ENCODE measurements at regions not wholly inside any gene's neighbourhood (a gene's known extent, or its start where the extent isn't known, plus 50 kb on each side); places are given as distances from the start of the nearest gene placed in this dataset.
"Not testable (repeated sequence)": the region's sequence is repeated elsewhere in the genome, so short reads cannot be mapped to it uniquely, and the experiment has no call there.

DNA sequence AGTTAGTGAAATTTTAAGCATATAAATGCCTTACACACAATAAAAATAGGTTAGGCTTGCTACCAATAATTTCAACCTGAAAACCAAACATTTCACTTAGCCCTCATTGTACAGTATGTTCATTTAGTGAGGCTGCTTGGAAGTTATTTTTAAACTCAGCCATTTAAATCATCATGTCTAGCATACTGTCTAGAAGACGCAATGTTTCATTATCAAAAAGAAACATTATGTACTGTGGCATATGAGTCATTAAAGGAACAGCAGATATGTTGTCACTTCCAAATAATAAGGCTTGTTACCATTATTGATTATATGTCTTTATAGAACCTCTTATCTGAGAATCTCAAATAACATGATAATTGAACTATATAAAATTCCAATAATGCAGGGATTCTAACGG, 304.7 kb downstream of the RMST start:
- DNase-seq (ENCODE audit: extremely low read depth in 1 of 11, low read depth in 9 of 11, low spot score in 4 of 11) = no peak

DNA sequence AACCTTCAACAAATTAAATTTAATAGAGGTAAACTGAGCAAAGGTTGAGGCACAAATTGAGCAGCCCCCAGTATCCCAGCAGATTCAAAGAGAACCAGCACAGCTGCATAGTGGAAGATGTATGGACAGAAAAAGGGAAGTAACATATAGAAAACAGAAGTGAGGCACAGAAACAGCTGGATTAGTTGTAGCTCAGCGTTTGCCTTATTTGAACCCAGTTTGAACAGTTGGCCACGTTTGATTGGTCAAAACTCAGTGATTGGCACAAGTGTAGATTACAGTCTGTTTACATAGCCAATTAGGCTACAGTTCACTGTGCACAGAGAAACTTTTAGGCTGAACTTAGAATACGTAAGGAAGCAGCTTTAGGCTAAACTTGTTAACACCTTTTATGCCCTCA, 315.5 kb downstream of the RMST start:
- DNase-seq (ENCODE audit: extremely low read depth in 1 of 11, low read depth in 9 of 11, low spot score in 4 of 11) = no peak

DNA sequence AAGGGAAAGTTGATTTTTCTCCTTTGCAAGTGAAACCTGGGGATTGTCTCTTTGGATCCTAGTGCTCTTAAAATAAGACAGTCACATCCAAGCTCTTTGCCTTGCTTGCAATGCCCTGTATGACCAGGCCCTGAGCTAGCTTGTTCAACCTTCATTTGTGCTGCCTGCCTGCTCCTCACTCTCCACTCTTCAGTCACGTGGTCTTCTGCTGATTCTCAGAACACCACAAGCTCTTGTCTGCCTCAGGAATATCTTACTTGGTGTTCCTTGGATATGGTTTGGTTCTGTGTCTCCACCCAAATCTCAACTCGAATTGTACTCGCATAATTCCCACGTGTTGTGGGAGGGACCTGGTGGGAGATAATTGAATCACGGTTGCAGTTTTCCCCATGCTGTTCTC, 318.7 kb downstream of the RMST start:
- DNase-seq (ENCODE audit: extremely low read depth in 1 of 11, low read depth in 9 of 11, low spot score in 4 of 11) = no peak

DNA sequence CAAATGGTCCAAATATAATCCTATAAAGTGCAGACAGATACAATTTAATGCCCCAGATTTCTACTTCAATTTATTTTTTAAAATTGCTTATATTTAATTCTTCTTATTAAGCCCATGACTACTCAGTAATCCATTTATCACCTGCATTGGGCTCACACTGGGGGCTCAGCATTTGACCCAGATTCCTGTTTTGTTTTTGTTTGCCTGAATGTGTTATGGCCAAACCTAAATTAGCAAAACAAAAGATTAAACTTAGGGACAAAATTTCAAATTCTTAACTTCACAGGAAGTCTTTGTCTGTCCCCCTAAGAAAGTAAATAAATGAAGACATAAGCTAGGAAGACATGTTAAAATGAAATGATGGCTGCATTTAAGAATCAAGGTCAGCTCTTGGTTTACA, 322.3 kb downstream of the RMST start:
- DNase-seq (ENCODE audit: extremely low read depth in 1 of 11, low read depth in 9 of 11, low spot score in 4 of 11) = no peak

DNA sequence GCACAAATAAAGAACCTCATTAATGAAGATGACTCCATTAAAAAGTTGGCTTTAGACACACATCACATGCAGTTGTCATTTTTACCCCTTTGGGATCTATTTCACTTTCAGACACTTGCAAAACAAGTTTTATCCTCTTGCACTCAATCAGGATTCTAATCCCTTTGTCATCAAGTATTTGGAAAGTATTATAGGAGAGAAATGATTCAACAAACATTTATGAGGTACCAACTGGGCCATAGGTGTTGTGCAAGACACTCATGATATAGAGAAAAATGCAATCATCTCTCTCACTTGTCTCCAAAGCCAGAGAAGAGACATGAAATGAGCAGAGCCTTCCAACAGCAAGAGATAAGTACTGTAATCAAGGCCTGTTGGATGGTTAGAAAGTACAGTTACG, 327.7 kb downstream of the RMST start:
- DNase-seq (ENCODE audit: extremely low read depth in 1 of 11, low read depth in 9 of 11, low spot score in 4 of 11) = no peak

DNA sequence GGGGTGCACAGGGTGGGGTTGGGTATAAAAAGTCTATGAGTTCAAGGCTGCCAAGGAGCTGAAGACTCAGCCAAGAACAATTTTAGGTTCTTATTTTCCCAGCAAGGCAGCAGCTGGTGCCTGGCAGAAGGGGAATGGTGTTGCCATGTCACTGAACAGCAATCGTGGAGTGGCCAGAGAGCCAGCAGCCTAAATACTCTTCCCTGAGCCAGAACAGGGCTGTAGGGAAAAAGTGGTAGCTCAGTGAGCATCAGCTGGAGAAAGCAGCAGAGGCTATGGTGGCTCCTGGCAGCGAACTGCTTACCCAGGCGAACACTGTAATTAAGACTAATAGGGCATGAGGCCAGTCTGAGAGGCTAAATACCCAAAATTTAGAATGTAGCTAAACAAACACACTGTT, 334.9 kb downstream of the RMST start:
- no peak for DNase-seq (ENCODE audit: extremely low read depth in 1 of 11, low read depth in 9 of 11, low spot score in 4 of 11)

DNA sequence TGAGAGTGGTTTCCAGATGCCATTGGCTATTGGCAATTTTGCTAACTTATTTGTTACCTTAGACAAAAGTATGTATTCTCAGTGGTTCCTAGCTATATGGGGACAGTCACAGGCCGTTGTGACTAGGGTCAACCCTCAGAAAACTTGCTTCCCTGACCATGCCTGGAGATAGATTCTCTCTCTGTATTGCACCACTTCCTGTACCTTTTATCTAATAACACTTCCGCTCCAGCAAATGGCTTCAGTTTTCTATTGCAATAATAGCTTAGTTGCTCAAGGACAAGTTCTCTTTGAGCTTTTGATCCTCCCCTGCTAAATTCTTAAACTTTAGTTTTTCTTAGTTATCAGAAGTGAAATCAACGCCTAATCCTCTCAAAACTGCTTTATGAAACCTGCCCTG, 338.0 kb downstream of the RMST start:
- no peak for DNase-seq (ENCODE audit: extremely low read depth in 1 of 11, low read depth in 9 of 11, low spot score in 4 of 11)

DNA sequence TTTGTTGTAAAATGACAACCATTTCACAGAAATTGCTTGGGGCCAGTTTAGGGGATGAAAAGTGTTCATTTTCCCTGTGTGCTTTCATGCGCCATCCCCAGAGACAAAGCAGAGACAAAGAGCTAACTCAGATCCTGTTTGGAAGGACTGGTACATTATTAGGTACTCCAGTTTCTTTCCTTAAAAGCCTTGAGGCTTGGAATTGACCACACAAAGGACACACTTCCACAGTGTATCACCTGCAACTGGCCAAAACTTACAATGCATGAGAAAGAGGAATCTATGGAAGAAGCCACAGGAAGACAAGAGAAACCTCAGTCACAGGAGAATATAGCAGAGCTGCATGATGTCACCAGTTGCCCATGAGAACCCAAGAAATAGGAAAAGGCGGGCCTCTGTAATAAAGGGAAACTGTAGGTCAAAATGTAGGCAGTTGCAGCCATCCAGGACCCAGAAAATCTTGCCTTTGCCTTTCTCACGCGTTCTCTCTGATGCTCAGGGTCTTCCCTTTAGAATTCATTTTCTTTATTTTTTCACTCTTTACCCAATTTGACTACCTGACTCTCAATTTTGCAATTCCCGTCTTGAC, 339.0 kb downstream of the RMST start:
- no peak for DNase-seq (ENCODE audit: extremely low read depth in 1 of 11, low read depth in 9 of 11, low spot score in 4 of 11)

DNA sequence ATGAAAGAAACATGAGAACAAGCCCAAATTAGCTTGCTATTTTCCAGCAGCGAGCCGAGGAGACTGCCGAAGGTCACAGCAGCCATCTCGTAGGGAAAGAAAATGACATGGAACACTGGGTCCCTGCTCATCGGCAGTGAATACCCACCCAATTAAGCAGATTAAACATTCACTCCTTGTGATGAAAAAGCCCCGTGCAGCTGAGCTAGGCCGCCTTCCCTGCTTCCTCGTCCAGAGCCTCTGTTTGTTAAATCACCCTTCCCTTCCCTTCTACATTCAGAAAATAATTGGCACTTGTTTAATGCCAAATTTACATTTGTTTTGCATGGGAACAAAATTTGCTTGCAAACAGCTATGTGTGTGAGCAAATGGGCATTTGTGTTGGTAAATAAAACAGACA, 342.5 kb downstream of the RMST start:
- peak in 4 of 11 donors; percentile 4 to 24 (median 12) for DNase-seq (ENCODE audit: extremely low read depth in 1 of 11, low read depth in 9 of 11, low spot score in 4 of 11)

DNA sequence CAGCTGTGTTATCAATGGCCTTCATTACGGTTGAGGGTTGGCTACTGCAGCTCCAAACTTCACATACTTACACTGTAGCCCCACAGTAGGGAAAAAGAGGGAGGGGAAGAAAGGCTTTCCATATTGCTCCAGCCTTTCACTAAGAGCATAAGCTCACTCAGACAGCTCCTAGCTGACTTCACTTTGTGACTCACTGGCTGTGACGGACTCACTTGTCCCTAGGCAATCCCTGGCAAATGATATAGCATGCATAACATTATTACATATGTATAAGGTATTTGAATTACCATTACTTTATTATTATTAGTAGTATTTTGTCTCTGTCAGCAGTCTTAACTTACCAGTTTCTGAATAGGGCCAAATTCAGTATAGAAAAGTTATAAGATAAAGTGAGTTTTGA, 350.7 kb downstream of the RMST start:
- DNase-seq (ENCODE audit: extremely low read depth in 1 of 11, low read depth in 9 of 11, low spot score in 4 of 11) = no peak

DNA sequence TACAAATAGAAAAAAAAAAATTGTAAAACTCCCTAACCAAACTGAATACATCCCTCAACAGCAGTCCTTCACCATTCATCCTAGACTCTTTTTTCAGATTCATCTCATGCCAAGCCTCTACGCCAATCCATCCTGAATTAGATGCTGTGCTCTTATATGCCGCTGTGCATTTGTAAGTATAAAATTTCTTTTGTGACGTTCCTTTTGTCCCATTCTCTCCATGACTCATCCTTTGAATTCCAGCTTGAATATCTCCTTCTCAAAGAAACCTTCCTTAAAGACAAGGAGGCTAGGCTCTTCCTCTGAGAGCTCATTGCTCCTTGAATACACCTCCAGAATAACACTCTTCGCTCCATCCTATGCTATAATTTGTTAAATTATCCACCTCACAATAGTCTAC, 359.2 kb downstream of the RMST start:
- no peak for DNase-seq (ENCODE audit: extremely low read depth in 1 of 11, low read depth in 9 of 11, low spot score in 4 of 11)

DNA sequence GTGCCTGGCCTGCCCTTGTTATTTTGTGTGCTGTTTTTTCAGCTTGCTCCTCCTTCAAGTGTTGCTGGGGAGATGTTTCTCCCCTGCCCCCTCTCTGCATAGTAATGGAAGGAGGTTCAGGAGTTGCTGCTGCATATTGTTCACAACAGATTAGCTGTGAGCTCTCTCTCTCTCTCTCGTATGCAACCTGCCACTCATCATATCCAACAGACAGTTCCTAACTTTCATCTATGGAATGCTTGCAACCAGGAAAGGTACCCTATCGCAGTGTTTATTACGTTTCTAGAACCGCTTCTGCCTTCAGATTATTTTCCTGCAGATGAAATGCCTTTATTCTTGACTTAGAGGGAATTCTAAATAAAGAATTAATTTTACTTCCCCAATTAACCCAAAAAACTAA, 372.9 kb downstream of the RMST start:
- DNase-seq (ENCODE audit: extremely low read depth in 1 of 11, low read depth in 9 of 11, low spot score in 4 of 11) = no peak

DNA sequence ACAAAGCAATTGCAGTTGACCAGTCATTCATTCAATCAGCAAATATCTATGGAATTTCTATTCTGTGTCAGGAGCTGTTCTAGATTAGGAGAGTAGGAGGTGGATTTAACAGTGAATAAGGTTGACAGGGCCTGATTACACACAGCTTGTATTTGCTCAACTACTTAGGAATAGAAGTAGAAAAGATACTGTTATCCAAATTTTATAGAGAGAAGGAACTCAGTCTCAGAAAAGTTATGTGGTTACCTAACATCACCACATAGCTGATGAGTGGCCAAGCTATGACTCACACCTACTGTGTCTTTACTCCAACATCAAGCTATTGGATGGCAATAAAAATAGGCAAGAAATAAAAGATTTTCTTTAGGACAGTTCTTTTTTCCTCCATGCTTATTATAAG, 374.8 kb downstream of the RMST start:
- no peak for DNase-seq (ENCODE audit: extremely low read depth in 1 of 11, low read depth in 9 of 11, low spot score in 4 of 11)

DNA sequence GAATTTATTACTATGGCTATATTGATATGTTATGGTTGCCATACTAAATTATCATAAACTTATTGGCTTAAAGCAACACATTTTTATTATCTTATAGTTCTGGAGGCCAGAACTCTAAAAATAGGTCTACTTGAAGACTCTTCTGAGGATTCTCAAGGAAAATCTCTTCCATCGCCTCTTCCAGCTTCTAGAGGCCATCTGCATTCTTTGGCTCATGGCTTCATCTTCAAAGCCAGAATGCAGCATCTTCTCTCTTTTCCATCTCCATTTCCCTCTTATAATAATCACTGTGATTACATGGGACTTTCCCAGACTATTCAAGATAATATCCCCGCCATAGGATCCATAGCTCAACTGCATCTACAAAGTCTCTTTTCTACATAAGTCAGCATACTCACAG, 385.4 kb downstream of the RMST start:
- DNase-seq (ENCODE audit: extremely low read depth in 1 of 11, low read depth in 9 of 11, low spot score in 4 of 11) = no peak

DNA sequence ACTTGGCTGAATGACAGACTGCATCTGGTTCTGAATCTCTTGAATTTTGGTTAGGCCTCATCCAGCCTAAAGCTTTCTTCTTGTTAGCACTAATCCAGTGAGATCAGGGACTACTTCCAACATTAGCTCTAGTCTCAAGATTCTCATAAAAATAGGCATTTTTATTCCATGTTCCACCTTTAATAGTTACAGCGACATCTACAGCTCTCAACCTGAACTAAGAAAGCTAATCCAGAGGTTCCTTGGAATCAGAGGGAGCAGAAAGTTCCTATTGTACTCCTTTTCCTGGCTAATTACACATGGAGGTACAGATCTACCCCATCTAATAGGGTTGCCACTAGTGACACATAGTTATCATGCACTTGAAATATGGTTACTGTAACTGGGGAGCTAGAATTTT, 391.9 kb downstream of the RMST start:
- DNase-seq (ENCODE audit: extremely low read depth in 1 of 11, low read depth in 9 of 11, low spot score in 4 of 11) = no peak

DNA sequence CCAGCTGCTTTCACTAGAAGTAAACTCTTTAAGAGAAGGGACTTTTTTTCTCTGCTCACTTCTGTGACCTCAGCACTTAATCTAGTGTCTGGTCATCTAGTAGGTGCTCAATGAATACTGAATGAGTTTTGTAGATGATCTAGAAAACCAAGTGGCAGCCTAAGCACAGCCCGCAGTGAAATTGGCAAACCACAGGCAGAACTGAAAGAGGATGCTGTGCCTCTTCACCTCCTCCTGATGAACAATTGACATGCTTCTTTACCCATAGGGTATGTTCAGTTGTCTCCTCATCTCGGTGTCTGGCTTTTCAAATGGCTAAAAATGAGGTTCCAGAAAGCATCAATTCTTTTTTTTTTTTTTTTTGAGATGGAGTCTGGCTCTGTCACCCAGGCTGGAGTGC, 399.5 kb downstream of the RMST start:
- DNase-seq (ENCODE audit: extremely low read depth in 1 of 11, low read depth in 9 of 11, low spot score in 4 of 11) = no peak

DNA sequence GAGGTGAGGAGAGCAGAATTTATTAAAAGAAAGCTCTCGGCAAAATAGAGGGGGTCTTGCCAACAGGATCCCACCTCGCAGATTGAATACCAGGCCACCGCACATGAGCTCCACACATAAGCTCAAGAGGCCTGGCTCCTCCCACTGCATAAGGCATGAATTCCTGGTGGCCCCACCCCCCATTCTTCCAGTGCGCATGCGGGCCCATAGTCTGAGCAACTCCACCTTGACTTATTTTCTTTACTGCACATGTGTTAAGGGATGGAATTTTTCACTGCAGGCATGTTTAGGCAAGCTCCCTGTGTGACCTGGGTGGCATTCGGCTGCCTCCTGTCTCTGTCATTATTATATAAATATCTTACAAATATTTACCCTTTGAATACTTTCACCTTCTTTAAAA, 412.5 kb downstream of the RMST start:
- DNase-seq (ENCODE audit: extremely low read depth in 1 of 11, low read depth in 9 of 11, low spot score in 4 of 11) = no peak

DNA sequence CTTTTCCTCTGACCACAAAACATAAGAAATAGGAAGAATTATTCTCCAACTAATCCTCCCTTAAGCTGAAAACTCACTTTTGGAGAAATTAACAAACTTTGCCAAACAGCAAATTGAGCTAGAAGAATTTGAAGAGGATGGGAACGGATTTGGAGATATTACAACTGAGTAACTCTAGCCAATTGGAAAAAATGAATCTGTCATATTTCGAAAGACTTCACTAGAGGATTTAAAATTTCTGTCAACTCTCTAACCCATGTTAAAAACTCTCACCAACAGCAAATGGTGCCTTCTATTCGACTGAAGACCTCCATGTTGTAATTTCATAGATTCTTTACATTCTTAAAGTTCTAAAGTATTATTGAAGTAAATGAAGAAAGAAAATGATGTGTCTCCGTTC, 414.2 kb downstream of the RMST start:
- no peak for DNase-seq (ENCODE audit: extremely low read depth in 1 of 11, low read depth in 9 of 11, low spot score in 4 of 11)

DNA sequence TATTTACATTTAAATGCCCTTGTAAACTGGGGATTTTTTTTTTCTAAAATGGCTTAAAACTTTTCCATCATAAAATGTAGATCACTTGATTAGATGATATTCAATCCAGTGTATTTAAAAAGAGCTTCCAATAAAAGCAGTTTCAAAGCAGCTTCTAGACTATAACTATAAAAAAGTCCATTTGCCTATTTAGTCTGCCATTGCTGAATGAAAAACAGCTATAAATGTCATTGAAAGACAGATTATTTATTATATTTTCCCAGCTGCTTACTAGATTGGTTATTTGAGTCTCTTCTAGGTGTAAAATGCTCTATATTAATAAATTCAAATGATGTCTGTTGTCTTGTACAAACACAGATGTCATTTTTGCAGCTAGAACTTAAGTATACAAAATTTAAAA, 414.8 kb downstream of the RMST start:
- DNase-seq (ENCODE audit: extremely low read depth in 1 of 11, low read depth in 9 of 11, low spot score in 4 of 11) = no peak

DNA sequence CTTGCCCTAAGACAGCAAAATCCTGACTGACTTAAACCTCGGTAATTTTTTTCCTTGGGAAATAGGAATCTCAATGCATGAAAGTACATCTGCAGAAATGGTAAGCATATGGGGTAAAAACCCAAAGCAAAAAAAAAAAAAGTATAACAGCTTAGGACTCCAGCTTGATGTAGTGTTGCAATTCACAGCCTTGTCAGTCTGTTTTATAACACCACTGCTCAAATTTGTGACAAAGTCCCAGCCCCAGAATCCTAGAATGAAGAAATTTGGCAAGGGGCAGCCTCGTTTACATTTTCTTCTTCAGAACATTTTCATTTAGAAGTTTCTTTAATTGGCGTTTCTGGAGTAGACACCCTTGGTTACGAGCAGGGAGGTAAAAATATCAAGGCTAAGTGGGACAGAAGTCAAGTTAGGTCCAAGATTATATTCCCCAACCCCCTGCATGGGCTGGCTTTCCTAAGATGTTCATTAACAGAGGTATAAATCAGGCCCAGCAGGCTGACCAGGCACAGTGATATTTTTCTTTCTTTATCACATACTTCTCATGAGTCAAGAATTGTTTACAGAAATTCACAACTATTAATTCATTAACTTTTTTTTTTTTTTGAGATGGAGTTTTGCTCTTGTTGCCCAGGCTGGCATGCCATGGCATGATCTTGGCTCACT, 424.0 kb downstream of the RMST start:
- DNase-seq (ENCODE audit: extremely low read depth in 1 of 11, low read depth in 9 of 11, low spot score in 4 of 11) = peak in 2 of 11 donors; percentile 4 to 7

DNA sequence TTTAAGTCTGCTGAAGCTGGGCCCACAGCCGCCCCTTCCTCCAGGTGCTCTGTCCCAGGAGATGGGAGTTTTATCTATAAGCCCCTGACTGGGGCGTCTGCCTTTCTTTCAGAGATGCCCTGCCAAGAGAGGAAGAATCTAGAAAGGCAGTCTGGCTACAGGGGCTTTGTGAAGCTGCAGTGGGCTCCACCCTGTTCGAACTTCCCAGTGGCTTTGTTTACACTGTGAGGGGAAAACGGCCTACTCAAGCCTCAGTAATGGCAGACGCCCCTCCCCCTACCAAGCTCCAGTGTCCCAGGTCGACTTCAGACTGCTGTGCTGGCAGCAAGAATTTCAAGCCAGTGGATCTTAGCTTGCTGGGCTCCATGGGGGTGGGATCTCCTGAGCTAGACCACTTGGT, 435.3 kb downstream of the RMST start:
- not testable (repeated sequence) for DNase-seq (ENCODE audit: extremely low read depth in 1 of 11, low read depth in 9 of 11, low spot score in 4 of 11)
